ENCODE measurements at regions not wholly inside any gene's neighbourhood (a gene's known extent, or its start where the extent isn't known, plus 50 kb on each side); places are given as distances from the start of the nearest gene placed in this dataset.

DNA sequence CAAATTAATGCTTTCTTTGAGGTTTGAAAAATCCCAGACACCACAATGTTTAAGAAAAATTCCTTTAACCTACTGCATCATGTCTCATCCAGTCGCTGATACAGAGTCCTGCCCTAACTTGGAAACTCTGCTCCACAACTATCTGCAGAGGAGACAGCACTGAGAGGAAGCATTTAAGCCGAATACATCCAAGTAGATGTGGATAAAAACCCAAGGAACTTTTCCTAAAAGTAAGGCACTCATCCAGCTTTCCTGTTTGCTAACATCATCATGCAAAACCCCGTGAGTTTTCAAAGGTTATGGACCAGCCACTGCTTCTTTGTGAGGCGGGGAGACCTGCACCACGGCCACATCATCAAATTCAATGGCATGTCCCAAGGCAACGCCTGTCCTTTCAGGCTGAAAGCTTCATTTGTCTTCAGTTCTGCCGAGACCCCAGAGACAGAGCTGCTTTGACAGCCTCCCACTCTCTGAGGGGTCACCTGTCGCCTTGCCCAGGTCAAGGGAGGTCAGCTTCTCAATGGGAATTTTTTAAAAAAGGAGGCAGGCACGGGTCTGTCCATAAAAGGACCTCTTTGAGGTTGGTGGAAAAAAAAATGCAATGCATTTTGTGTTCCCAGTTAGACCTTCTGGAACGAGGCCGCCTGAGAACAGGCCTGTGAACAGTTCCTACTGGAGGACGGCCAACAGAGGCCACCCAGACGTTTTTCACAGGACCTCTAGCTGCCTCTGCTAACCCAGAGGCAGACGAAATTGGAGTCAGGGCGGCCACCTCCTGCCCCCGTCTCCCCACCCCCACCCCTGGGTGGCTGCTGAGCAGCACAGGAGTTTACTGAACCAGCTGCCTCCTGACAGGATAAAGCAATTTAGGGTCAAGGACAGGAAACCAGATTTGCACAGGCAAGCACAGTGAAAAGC lies 142.5 kb upstream of the HDDC2 start:
- Histone ChIP-seq H3K4me2 (ENCODE audit: insufficient read depth, insufficient read length, low read length) (no peak overlapping the region), H3K18ac (ENCODE audit: insufficient read length, low read depth, low read length) (no peak overlapping the region), H3K4ac (ENCODE audit: low read depth, low read length) (no peak overlapping the region), H3T11ph (ENCODE audit: low read length) (no peak overlapping the region), H2BK15ac (ENCODE audit: low read depth, low read length) (no peak overlapping the region), H4K20me1 (ENCODE audit: control insufficient read depth, insufficient read depth, insufficient read length) (no peaks in the 10 kb centered on the region), H3K79me1 (ENCODE audit: insufficient read depth, low read depth, low read length, poor library complexity, severe bottlenecking) (no peaks in the 10 kb centered on the region), H3K56ac (ENCODE audit: insufficient read length, low read depth, low read length) (no peak overlapping the region), H3K9me3 (ENCODE audit: control insufficient read depth, low read depth, low read length) (no peaks in the 10 kb centered on the region), H3K9ac (ENCODE audit: extremely low read depth, insufficient read length, low read length) (no peak overlapping the region), H2AFZ (ENCODE audit: low read length) (no peak overlapping the region), H3K23ac (ENCODE audit: insufficient read length, low read depth, low read length) (no peak overlapping the region), H2BK5ac (ENCODE audit: insufficient read length, low read length) (no peak overlapping the region), H4K5ac (ENCODE audit: insufficient read length, low read depth, low read length) (no peak overlapping the region), H3K27ac (ENCODE audit: insufficient read length, low read depth, low read length) (no peak overlapping the region), H4K8ac (replicated peaks; ENCODE audit: insufficient read length, low read depth, low read length) (no peak overlapping the region), H2AK5ac (ENCODE audit: insufficient read length, low read length) (no peak overlapping the region), H3K23me2 (ENCODE audit: insufficient read length, low read depth, low read length, poor library complexity, severe bottlenecking) (no peaks in the 10 kb centered on the region), H3K4me1 (ENCODE audit: insufficient read depth, low read length) (peaks cover 4% of the 10 kb centered on the region; the same call in 1 of the 2 replicates), H3K27me3 (ENCODE audit: insufficient read depth, low read length) (no peaks in the 10 kb centered on the region), H2BK20ac (ENCODE audit: low read depth, low read length, poor library complexity, severe bottlenecking) (no peak overlapping the region), H2BK12ac (ENCODE audit: insufficient read length, low read depth, low read length) (no peak overlapping the region), H2BK120ac (ENCODE audit: low read depth, low read length, poor library complexity, severe bottlenecking) (no peak overlapping the region), H4K91ac (ENCODE audit: insufficient read length, low read depth, low read length) (no peak overlapping the region), H3K79me2 (ENCODE audit: insufficient read depth, low read length) (no peaks in the 10 kb centered on the region), H3K14ac (ENCODE audit: insufficient read depth, low read length) (no peak overlapping the region)
- Mint-ChIP-seq H3K36me3 (ENCODE audit: insufficient read depth in 1 of 3, low read depth in 3 of 3) (no peaks in the 10 kb centered on the region; a peak in 2 of 7 replicates), H3K4me1 (peaks cover 24% of the 10 kb centered on the region in 2 experiments), H3K27me3 (ENCODE audit: low read depth) (no peaks in the 10 kb centered on the region), H3K9me3 (peaks cover 0 to 3% of the 10 kb centered on the region in 2 experiments; a peak in 1 of 5 replicates), H3K27ac (no peak overlapping the region), H3K4me3 (no peak overlapping the region)
- no CpG with 5 or more reads among the region's 16 CpGs for WGBS (ENCODE audit: extremely low coverage, insufficient read length, low lambda C conversion rate)
- DNase-seq: peak; percentile 36
- TF ChIP-seq, protein P1, sequence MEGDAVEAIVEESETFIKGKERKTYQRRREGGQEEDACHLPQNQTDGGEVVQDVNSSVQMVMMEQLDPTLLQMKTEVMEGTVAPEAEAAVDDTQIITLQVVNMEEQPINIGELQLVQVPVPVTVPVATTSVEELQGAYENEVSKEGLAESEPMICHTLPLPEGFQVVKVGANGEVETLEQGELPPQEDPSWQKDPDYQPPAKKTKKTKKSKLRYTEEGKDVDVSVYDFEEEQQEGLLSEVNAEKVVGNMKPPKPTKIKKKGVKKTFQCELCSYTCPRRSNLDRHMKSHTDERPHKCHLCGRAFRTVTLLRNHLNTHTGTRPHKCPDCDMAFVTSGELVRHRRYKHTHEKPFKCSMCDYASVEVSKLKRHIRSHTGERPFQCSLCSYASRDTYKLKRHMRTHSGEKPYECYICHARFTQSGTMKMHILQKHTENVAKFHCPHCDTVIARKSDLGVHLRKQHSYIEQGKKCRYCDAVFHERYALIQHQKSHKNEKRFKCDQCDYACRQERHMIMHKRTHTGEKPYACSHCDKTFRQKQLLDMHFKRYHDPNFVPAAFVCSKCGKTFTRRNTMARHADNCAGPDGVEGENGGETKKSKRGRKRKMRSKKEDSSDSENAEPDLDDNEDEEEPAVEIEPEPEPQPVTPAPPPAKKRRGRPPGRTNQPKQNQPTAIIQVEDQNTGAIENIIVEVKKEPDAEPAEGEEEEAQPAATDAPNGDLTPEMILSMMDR (conservative IDR thresholded peaks at IDR 0.05): no peak
